H9 (cell line): ENCODE measurements at regions not wholly inside any gene's neighbourhood (a gene's known extent, or its start where the extent isn't known, plus 50 kb on each side); places are given as distances from the start of the nearest gene placed in this dataset.

Experiments
- DNase-seq: peaks from one replicate; pipeline ENCODE4 v3.0.0-alpha.2; 2017
- H2AFZ ChIP-seq: one replicate; pipeline ENCODE4 v1.6.1; 2013; ENCODE audit warnings: mild to moderate bottlenecking, low read length, control low read depth, moderate library complexity
- H2AK5ac ChIP-seq: 2 replicates; pipeline ENCODE4 v1.6.1; 2013; ENCODE audit warnings: low read length, control low read depth, mixed read lengths; ENCODE audit not compliant: insufficient read length
- H2BK120ac ChIP-seq: one replicate; pipeline ENCODE4 v1.6.1; 2013; ENCODE audit warnings: low read depth, mild to moderate bottlenecking, low read length, control low read depth, inconsistent platforms; ENCODE audit not compliant: poor library complexity, severe bottlenecking
- H2BK12ac ChIP-seq: 2 replicates; pipeline ENCODE4 v1.6.1; 2013; ENCODE audit warnings: low read length, control low read depth, mixed read lengths, low read depth; ENCODE audit not compliant: insufficient read length
- H2BK15ac ChIP-seq: 2 replicates; pipeline ENCODE4 v1.6.1; 2013; ENCODE audit warnings: low read depth, low read length, control low read depth
- H2BK20ac ChIP-seq: one replicate; pipeline ENCODE4 v1.6.1; 2013; ENCODE audit warnings: low read depth, mild to moderate bottlenecking, low read length, control low read depth, inconsistent platforms; ENCODE audit not compliant: poor library complexity, severe bottlenecking
- H2BK5ac ChIP-seq: 2 replicates; pipeline ENCODE4 v1.6.1; 2013; ENCODE audit warnings: low read length, control low read depth, mixed read lengths; ENCODE audit not compliant: insufficient read length
- H3K14ac ChIP-seq: 2 replicates; pipeline ENCODE4 v1.6.1; 2013; ENCODE audit warnings: low read length, control low read depth; ENCODE audit not compliant: insufficient read depth
- H3K18ac ChIP-seq: 2 replicates; pipeline ENCODE4 v1.6.1; 2013; ENCODE audit warnings: low read depth, mild to moderate bottlenecking, mixed read lengths, low read length, control low read depth; ENCODE audit not compliant: insufficient read length
- H3K23ac ChIP-seq: 2 replicates; pipeline ENCODE4 v1.6.1; 2013; ENCODE audit warnings: low read length, control low read depth, mixed read lengths, low read depth; ENCODE audit not compliant: insufficient read length
- H3K23me2 ChIP-seq: 2 replicates; pipeline ENCODE4 v1.6.1; 2013; ENCODE audit warnings: low read depth, mild to moderate bottlenecking, mixed read lengths, low read length, control low read depth; ENCODE audit not compliant: insufficient read length, poor library complexity, severe bottlenecking
- H3K27ac ChIP-seq: 2 replicates; pipeline ENCODE4 v1.5.1; 2013; ENCODE audit warnings: low read length, control low read depth, mixed read lengths, low read depth; ENCODE audit not compliant: insufficient read length
- H3K27me3 ChIP-seq: 2 replicates; pipeline ENCODE4 v1.6.1; 2013; ENCODE audit warnings: low read length, control low read depth, inconsistent platforms; ENCODE audit not compliant: insufficient read depth
- H3K4ac ChIP-seq: 2 replicates; pipeline ENCODE4 v1.6.1; 2013; ENCODE audit warnings: low read depth, mild to moderate bottlenecking, control low read depth, inconsistent platforms, low read length, moderate library complexity
- H3K4me1 ChIP-seq: 2 replicates; pipeline ENCODE4 v1.6.1; 2013; ENCODE audit warnings: low read length, control low read depth, inconsistent platforms; ENCODE audit not compliant: insufficient read depth
- H3K4me2 ChIP-seq: 2 replicates; pipeline ENCODE4 v1.6.1; 2013; ENCODE audit warnings: low read length, control low read depth, mixed read lengths; ENCODE audit not compliant: insufficient read length, insufficient read depth
- H3K56ac ChIP-seq: 2 replicates; pipeline ENCODE4 v1.6.1; 2013; ENCODE audit warnings: low read depth, mild to moderate bottlenecking, mixed read lengths, low read length, control low read depth; ENCODE audit not compliant: insufficient read length
- H3K79me1 ChIP-seq: 2 replicates; pipeline ENCODE4 v1.6.1; 2013; ENCODE audit warnings: low read depth, mild to moderate bottlenecking, moderate library complexity, low read length, control low read depth, inconsistent platforms; ENCODE audit not compliant: insufficient read depth, poor library complexity, severe bottlenecking
- H3K79me2 ChIP-seq: 2 replicates; pipeline ENCODE4 v1.6.1; 2013; ENCODE audit warnings: low read length, control low read depth, inconsistent platforms; ENCODE audit not compliant: insufficient read depth
- H3K9ac ChIP-seq: 2 replicates; pipeline ENCODE4 v1.6.1; 2013; ENCODE audit warnings: low read length, control low read depth, mixed read lengths; ENCODE audit not compliant: insufficient read length; ENCODE audit errors: extremely low read depth
- H3K9me3 ChIP-seq: one replicate; pipeline ENCODE4 v1.6.1; 2013; ENCODE audit warnings: low read depth, low read length, inconsistent platforms; ENCODE audit not compliant: control insufficient read depth
- H3T11ph ChIP-seq: one replicate; pipeline ENCODE4 v1.6.1; 2013; ENCODE audit warnings: mild to moderate bottlenecking, low read length, control low read depth, inconsistent platforms
- H4K20me1 ChIP-seq: one replicate; pipeline ENCODE4 v1.6.1; 2013; ENCODE audit not compliant: control insufficient read depth, insufficient read length, insufficient read depth
- H4K5ac ChIP-seq: 2 replicates; pipeline ENCODE4 v1.6.1; 2013; ENCODE audit warnings: low read depth, mild to moderate bottlenecking, mixed read lengths, low read length, control low read depth; ENCODE audit not compliant: insufficient read length
- H4K8ac ChIP-seq: replicated peaks from 2 replicates; pipeline ENCODE4 v1.6.1; 2013; ENCODE audit warnings: low read length, control low read depth, mixed read lengths, low read depth; ENCODE audit not compliant: insufficient read length
- H4K91ac ChIP-seq: 2 replicates; pipeline ENCODE4 v1.6.1; 2013; ENCODE audit warnings: low read depth, mild to moderate bottlenecking, moderate library complexity, mixed read lengths, low read length, control low read depth; ENCODE audit not compliant: insufficient read length
- H3K27ac Mint-ChIP-seq, 3 experiments: 2 replicates in 2 of 3; 3 replicates in 1 of 3; pipeline ENCODE4 v1.8.0; 2020 to 2021; ENCODE audit warnings: mixed read lengths in 3 of 3, mild to moderate bottlenecking in 1 of 3, moderate library complexity in 1 of 3
- H3K27me3 Mint-ChIP-seq: 2 replicates; pipeline ENCODE4 v1.8.0; 2021; ENCODE audit warnings: low read depth, mild to moderate bottlenecking, moderate library complexity, mixed read lengths
- H3K36me3 Mint-ChIP-seq, 3 experiments: 2 replicates in 2 of 3; 3 replicates in 1 of 3; pipeline ENCODE4 v1.8.0; 2020 to 2021; ENCODE audit warnings: low read depth in 3 of 3, mixed read lengths in 3 of 3; ENCODE audit not compliant: insufficient read depth in 1 of 3
- H3K4me1 Mint-ChIP-seq, 2 experiments: 2 replicates each; pipeline ENCODE4 v1.8.0; 2020; ENCODE audit warnings: mixed read lengths in 2 of 2
- H3K4me3 Mint-ChIP-seq, 2 experiments: 2 replicates in 1 of 2; 3 replicates in 1 of 2; pipeline ENCODE4 v1.8.0; 2020 to 2021; ENCODE audit warnings: mild to moderate bottlenecking in 2 of 2, mixed read lengths in 2 of 2, moderate library complexity in 1 of 2
- H3K9me3 Mint-ChIP-seq, 2 experiments: 2 replicates in 1 of 2; 3 replicates in 1 of 2; pipeline ENCODE4 v1.8.0; 2020; ENCODE audit warnings: mild to moderate bottlenecking in 2 of 2, mixed read lengths in 2 of 2, moderate library complexity in 1 of 2
- WGBS: extraction: QIAGEN DNeasy Blood & Tissue Kit; methylation state at CpG from one replicate; pipeline ENCODE4 v1.1.7; 2013; ENCODE audit warnings: missing lambda C conversion rate, low lambda C conversion rate, mixed read lengths; ENCODE audit not compliant: insufficient read length; ENCODE audit errors: extremely low coverage; 5-methylcytosine and 5-hydroxymethylcytosine counted together
- TF ChIP-seq, protein P1 (sequence below): fragments of 200-600 bp; sonication (generic); conservative IDR thresholded peaks from 3 replicates; pipeline ENCODE4 v1.8.0; 2021; ENCODE audit warnings: antibody characterized with exemption, mild to moderate bottlenecking

DNA sequence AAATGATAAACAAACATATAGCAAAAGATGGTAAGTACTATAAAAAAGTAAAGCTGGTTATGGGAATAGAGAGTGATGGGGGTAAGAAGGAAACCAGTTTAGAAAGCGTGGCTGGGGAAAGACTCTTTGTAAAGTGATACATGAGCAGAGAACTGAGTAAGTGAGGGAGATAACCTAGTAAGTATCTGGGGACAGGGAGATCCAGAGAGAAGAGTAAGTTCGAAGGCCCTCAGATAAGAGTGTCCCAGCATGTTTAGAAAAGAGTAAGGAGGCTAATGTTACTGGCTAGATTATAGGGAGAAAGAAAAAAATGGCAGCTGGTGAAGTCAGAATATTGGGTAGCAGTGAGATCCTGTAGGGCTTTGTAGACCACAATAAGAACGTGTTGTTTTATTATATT is 50.7 kb upstream of the HBS1L start:
- Histone ChIP-seq H4K91ac (no peak overlapping the region), H3K56ac (no peak overlapping the region), H3K79me2 (no peaks in the 10 kb centered on the region), H3K18ac (no peak overlapping the region), H3T11ph (no peak overlapping the region), H3K9me3 (no peaks in the 10 kb centered on the region), H2AFZ (no peak overlapping the region), H3K9ac (no peak overlapping the region), H3K23me2 (no peaks in the 10 kb centered on the region), H2BK120ac (no peak overlapping the region), H3K4me2 (no peak overlapping the region), H4K5ac (no peak overlapping the region), H4K20me1 (no peaks in the 10 kb centered on the region), H3K23ac (no peak overlapping the region), H2BK5ac (no peak overlapping the region), H2AK5ac (no peak overlapping the region), H3K27me3 (no peaks in the 10 kb centered on the region), H4K8ac (no peak overlapping the region), H3K27ac (no peak overlapping the region), H2BK15ac (no peak overlapping the region), H2BK20ac (no peak overlapping the region), H3K4me1 (no peaks in the 10 kb centered on the region), H3K79me1 (no peaks in the 10 kb centered on the region), H3K4ac (no peak overlapping the region), H3K14ac (no peak overlapping the region), H2BK12ac (no peak overlapping the region)
- H3K27me3 Mint-ChIP-seq = peaks cover 1% of the 10 kb centered on the region
- no peaks in the 10 kb centered on the region for H3K9me3 Mint-ChIP-seq
- H3K27ac Mint-ChIP-seq = no peak overlapping the region
- H3K36me3 Mint-ChIP-seq = no peaks in the 10 kb centered on the region
- no peaks in the 10 kb centered on the region for H3K4me1 Mint-ChIP-seq
- DNase-seq = no peak
- no peak overlapping the region for H3K4me3 Mint-ChIP-seq
- TF ChIP-seq, protein P1, sequence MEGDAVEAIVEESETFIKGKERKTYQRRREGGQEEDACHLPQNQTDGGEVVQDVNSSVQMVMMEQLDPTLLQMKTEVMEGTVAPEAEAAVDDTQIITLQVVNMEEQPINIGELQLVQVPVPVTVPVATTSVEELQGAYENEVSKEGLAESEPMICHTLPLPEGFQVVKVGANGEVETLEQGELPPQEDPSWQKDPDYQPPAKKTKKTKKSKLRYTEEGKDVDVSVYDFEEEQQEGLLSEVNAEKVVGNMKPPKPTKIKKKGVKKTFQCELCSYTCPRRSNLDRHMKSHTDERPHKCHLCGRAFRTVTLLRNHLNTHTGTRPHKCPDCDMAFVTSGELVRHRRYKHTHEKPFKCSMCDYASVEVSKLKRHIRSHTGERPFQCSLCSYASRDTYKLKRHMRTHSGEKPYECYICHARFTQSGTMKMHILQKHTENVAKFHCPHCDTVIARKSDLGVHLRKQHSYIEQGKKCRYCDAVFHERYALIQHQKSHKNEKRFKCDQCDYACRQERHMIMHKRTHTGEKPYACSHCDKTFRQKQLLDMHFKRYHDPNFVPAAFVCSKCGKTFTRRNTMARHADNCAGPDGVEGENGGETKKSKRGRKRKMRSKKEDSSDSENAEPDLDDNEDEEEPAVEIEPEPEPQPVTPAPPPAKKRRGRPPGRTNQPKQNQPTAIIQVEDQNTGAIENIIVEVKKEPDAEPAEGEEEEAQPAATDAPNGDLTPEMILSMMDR = no peak
- 100% methylated on average over 1 of the region's 3 CpGs for WGBS
